ENCODE measurements at regions not wholly inside any gene's neighbourhood (a gene's known extent, or its start where the extent isn't known, plus 50 kb on each side); places are given as distances from the start of the nearest gene placed in this dataset.
"Not testable (repeated sequence)": the region's sequence is repeated elsewhere in the genome, so short reads cannot be mapped to it uniquely, and the experiment has no call there.

GRCh38 chr4:8985786-8986185 lies 114.1 kb upstream of the HMX1 start:
- TF ChIP-seq CTCF, POLR2A (IDR thresholded peaks at IDR 0.05): not testable (repeated sequence)

Data from prostate gland (tissue), 2 donors.